Fibroblast of pulmonary artery (primary cell): ENCODE measurements at regions not wholly inside any gene's neighbourhood (a gene's known extent, or its start where the extent isn't known, plus 50 kb on each side); places are given as distances from the start of the nearest gene placed in this dataset.
"Not testable (repeated sequence)": the region's sequence is repeated elsewhere in the genome, so short reads cannot be mapped to it uniquely, and the experiment has no call there.

Experiments used
- DNase-seq: peaks from one replicate; pipeline ENCODE4 v3.0.0-alpha.2; 2010; ENCODE audit warnings: low read depth
- H3K4me3 ChIP-seq: replicated peaks from 2 replicates; pipeline ENCODE4 v1.5.1; 2011; ENCODE audit warnings: low read depth, mild to moderate bottlenecking, control low read depth, low read length, moderate library complexity
- TF ChIP-seq, protein P1 (sequence below): IDR thresholded peaks from 2 replicates; pipeline ENCODE4 v1.5.1; 2011; ENCODE audit warnings: mild to moderate bottlenecking, control low read depth, low read length, inconsistent platforms; ENCODE audit errors: missing control alignments

DNA sequence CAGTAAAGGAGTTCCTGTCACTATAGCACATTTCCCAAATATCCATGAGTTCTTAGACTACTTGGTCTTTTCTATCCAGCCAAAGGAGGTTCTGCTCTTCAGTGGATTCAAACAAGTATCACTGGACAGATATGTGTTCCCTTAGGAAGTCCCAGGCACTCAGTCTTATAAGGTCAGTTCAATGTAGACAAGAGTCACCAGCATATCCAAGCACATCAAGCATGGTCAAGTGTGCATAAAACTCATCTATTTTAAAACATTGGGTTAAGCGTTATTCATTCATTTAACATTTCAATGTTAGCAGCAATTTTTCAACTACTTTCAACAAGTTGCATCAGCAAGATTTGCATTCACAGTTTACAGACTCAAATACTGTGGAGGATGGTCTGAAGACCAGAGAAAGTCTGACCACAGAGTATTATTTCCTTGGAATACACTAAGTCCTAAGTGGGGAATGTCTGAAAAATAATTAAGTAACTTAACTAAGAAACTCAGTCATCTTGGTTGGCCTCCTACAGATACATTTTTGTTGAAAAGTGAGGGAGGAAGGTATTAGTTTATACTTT lies 630.5 kb upstream of the IGFBP7 start:
- no peak for DNase-seq
- TF ChIP-seq, protein P1, sequence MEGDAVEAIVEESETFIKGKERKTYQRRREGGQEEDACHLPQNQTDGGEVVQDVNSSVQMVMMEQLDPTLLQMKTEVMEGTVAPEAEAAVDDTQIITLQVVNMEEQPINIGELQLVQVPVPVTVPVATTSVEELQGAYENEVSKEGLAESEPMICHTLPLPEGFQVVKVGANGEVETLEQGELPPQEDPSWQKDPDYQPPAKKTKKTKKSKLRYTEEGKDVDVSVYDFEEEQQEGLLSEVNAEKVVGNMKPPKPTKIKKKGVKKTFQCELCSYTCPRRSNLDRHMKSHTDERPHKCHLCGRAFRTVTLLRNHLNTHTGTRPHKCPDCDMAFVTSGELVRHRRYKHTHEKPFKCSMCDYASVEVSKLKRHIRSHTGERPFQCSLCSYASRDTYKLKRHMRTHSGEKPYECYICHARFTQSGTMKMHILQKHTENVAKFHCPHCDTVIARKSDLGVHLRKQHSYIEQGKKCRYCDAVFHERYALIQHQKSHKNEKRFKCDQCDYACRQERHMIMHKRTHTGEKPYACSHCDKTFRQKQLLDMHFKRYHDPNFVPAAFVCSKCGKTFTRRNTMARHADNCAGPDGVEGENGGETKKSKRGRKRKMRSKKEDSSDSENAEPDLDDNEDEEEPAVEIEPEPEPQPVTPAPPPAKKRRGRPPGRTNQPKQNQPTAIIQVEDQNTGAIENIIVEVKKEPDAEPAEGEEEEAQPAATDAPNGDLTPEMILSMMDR, result no peak
- no peak overlapping the region for H3K4me3 ChIP-seq

DNA sequence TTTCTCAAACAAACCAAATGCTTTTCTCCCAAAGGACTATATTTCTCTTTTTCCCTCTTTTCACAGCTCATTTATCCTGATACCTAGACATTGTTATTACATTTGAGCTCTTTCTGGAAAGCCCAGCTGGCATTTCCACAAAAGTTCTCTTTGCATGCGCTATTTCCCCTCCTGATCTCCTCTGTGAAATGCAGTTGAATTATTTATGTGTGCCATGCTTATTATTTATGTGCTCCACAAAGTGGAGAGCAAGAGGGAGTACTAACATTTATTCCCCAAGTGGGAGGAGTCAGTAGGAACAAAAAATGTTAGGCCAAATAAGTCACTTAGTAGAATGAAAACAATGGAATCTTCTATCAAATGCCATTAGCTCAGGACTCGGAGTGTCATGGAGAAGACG lies 626.6 kb upstream of the IGFBP7 start:
- no peak overlapping the region for H3K4me3 ChIP-seq
- TF ChIP-seq, protein P1, result no peak
- DNase-seq, result no peak

DNA sequence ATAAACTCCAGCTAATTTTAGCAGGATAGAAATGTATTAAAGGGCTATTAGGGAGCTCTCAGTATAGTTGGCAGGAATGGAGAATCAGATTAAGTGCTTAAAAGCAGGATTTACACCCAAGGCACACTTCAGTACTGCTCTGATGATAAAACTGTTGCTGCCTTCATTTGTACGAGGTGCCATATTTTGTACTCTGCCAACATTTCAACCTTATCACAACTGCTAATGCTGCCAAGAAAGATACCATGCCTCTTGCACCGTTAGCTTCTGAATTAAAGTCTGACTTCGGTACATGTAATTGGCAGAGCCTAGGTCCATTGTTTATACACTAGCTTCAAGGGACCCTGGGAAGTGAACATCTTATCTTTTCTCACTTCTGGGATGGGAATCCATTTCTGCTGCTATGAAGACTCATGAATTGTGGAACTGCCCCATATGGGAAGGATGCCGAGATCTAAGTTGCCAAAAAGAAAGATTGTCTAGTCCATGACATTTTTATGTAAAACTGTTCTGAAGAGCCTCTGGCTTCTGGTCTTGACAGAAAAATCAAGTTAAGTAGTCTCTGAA lies 624.0 kb upstream of the IGFBP7 start:
- TF ChIP-seq, protein P1, result no peak
- no peak for DNase-seq
- no peak overlapping the region for H3K4me3 ChIP-seq

DNA sequence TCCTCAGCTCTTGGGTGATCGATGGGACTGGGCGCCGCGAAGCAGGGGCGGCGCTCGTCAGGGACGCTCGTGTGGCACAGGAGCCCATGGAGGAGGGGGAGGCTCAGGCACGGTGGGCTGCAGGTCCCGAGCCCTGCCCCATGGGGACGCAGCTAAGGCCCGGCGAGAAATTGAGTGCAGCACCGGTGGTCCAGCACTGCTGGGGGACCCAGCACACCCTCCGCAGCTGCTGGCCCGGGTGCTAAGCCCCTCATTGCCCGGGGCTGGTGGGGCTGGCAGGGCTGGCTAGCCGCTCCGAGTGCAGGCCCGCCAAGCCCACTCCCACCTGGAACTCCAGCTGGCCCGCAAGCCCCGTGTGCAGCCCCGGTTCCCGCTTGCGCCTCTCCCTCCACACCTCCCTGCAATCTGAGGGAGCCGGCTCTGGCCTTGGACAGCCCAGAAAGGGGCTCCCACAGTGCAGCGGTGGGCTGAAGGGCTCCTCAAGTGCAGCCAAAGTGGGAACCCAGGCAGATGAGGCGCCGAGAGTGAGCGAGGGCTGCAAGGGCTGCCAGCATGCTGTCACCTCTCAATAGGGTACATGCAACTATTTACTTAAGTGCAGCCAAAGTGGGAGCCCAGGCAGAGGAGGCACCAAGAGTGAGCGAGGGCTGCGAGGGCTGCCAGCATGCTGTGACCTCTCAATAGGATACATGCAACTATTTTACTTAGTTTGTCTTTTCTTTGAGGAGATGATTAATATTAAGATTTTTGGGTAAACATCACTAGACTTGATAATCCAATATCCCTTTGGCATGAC lies 619.8 kb upstream of the IGFBP7 start:
- not testable (repeated sequence) for DNase-seq

DNA sequence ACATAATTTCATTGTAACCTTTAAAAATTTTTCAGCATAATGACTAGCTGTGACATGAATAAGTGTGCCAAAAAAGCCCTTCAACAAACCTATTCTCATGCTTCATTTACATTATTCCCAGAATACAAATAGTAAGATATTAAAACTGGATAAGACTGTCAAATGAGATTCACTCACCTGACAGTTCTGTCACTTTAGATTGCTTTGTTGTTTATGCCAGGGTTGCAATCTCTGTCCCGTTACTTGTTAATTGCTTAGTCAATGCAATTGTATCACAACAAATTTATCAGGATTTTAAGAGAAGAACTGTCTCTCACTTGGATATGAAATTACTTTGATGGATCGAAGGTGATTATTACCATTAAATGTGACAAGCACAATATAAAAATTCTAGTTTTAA lies 616.0 kb upstream of the IGFBP7 start:
- H3K4me3 ChIP-seq, result no peak overlapping the region
- no peak for DNase-seq
- TF ChIP-seq, protein P1, result no peak

More for the DNA sequence above, 619.8 kb upstream of the IGFBP7 start:
- not testable (repeated sequence) for H3K4me3 ChIP-seq

DNA sequence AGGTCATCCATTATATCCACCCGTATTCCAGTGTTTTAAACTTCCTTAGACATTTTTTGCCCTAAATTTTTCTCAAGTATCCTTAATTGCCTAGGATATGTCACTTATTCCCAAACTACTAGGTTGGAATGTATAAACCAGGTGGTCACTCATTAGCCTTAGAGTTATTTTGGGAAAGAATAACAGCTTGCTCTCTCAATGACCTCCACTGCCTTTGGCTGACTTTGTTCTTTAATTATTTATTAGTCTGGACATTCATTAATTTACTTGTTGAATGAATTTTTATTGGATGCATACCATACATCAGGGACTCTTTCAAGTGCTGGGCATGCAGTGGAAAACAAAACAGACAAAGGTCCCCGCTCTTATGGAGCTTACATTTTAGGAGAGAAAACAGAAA lies 609.3 kb upstream of the IGFBP7 start:
- DNase-seq, result no peak
- TF ChIP-seq, protein P1, result no peak
- no peak overlapping the region for H3K4me3 ChIP-seq

DNA sequence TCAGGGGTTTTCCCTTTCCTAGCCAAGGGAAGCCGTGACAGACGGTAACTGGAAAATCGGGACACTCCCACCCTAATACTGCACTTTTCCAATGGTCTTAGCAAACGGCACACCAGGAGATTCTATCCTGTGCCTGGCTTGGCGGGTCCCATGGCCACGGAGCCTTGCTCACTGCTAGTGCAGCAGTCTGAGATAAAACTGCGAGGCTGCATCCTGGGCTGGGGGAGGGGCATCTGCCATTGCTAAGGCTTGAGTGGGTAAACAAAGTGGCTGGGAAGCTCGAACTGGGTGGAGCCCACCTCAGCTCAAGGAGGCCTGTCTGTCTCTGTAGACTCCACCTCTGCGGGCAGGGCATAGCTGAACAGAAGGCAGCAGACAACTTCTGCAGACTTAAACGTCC lies 604.1 kb upstream of the IGFBP7 start:
- H3K4me3 ChIP-seq, DNase-seq: not testable (repeated sequence)

DNA sequence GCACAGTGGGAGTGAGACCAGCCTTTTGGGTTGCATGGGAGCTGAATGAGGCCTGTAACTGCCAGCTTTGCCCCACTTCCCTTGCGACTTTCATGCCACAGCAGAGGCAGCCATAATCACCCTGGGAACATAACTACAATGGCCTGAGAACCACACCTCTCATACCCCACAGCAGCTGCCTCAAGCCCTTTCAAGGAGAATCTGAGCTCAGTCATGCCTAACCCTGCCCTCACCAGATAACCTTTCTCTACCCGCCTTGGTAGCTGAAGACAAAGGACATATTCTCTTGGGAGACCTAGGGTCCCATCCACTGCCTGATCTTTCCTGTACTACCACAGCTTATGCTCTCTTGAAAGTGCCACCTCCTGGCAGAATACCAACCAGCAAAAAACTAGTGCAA lies 599.9 kb upstream of the IGFBP7 start:
- H3K4me3 ChIP-seq, result no peak overlapping the region
- TF ChIP-seq, protein P1, result no peak
- no peak for DNase-seq
